Transverse colon (tissue), 4 donors: ENCODE measurements at regions not wholly inside any gene's neighbourhood (a gene's known extent, or its start where the extent isn't known, plus 50 kb on each side); places are given as distances from the start of the nearest gene placed in this dataset.

Experiments
- POLR2AphosphoS5 ChIP-seq, 3 donors: sonication (generic); formaldehyde crosslinking; IDR thresholded peaks; one replicate each; pipeline ENCODE4 v1.6.1; 2016; ENCODE audit warnings: antibody characterized with exemption in 3 of 3
- TF ChIP-seq, protein P1 (sequence below), 5 experiments: fragments of 200-600 bp in 3 of 5; fragments of 450-650 bp in 2 of 5; sonication (generic) in 3 of 5; IDR thresholded peaks; 1 replicate in 2 of 5; 2 replicates in 3 of 5; pipeline ENCODE4 v1.5.1; 2016 to 2017; ENCODE audit warnings: antibody characterized with exemption in 5 of 5, inconsistent platforms in 3 of 5, mild to moderate bottlenecking in 2 of 5, moderate library complexity in 1 of 5

DNA sequence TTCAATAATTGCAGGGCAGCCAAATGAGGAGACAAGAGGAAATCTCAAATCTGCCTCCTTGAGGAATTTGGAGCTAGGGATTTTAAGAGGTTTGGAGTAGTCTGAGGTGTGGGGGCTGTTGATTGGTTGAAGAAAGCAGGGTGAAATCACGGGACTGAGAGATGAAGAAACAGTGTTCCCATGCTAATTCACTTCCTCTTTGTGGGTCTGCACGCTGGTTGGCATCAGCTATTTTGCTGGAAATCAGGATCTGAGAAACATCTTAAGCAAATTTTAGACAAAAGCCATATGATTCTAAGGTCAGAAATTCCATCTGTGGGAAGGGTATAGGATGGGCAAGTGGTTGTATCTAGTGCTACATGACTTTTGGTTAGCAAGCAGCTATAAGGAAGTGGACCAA is 107.1 kb upstream of the PAXBP1 start:
- no peak for TF ChIP-seq POLR2AphosphoS5 (IDR thresholded peaks at IDR 0.05)
- TF ChIP-seq, protein P1, sequence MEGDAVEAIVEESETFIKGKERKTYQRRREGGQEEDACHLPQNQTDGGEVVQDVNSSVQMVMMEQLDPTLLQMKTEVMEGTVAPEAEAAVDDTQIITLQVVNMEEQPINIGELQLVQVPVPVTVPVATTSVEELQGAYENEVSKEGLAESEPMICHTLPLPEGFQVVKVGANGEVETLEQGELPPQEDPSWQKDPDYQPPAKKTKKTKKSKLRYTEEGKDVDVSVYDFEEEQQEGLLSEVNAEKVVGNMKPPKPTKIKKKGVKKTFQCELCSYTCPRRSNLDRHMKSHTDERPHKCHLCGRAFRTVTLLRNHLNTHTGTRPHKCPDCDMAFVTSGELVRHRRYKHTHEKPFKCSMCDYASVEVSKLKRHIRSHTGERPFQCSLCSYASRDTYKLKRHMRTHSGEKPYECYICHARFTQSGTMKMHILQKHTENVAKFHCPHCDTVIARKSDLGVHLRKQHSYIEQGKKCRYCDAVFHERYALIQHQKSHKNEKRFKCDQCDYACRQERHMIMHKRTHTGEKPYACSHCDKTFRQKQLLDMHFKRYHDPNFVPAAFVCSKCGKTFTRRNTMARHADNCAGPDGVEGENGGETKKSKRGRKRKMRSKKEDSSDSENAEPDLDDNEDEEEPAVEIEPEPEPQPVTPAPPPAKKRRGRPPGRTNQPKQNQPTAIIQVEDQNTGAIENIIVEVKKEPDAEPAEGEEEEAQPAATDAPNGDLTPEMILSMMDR (IDR thresholded peaks at IDR 0.05): no peak
